ENCODE measurements at regions not wholly inside any gene's neighbourhood (a gene's known extent, or its start where the extent isn't known, plus 50 kb on each side); places are given as distances from the start of the nearest gene placed in this dataset.

DNA sequence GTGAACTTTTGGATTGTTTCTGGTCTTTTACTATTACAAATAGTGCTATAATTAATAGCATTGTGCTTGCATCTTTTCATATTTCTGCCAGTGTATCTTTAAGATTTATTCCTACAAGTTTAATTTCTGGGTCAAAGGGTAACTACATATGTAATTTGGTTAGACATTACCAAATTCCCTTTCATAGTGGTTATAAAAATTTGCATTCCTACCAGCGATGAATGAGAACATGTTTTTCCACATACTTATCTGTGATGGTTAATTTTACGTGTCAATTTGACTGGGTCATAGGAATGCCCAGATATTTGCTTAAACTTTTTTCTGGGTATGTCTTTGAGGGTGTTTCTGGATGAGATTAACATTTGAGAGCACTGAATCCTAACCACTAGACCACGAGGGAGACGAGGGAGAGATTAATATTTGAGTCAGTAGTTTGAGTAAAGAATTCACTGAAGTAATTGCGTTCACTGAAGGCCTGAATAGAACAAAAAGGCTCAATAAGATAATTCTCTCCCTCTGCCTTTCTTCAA lies 132.3 kb upstream of the NEO1 start:
- DNase-seq = no peak
- H3K27me3 Mint-ChIP-seq = no peaks in the 10 kb centered on the region
- H3K4me3 Mint-ChIP-seq = no peak overlapping the region
- H3K4me1 Mint-ChIP-seq = no peaks in the 10 kb centered on the region
- no peak overlapping the region for H3K27ac Mint-ChIP-seq
- no peaks in the 10 kb centered on the region for H3K9me3 Mint-ChIP-seq
- no peaks in the 10 kb centered on the region for H3K36me3 Mint-ChIP-seq

- H3K4me3 Mint-ChIP-seq = no peak overlapping the region
- H3K9me3 Mint-ChIP-seq = no peaks in the 10 kb centered on the region
Observed at GRCh38 chr15:72916897-72917296, 133.3 kb upstream of the ADPGK start.

GRCh38 chr15:72916378-72916777 lies 132.8 kb upstream of the ADPGK start:
- no peak overlapping the region for H3K27ac Mint-ChIP-seq
- peaks cover 6% of the 10 kb centered on the region for H3K27me3 Mint-ChIP-seq
- H3K4me3 Mint-ChIP-seq = no peak overlapping the region
- no peak for DNase-seq
- H3K4me1 Mint-ChIP-seq = no peaks in the 10 kb centered on the region
- no peaks in the 10 kb centered on the region for H3K36me3 Mint-ChIP-seq
- no peaks in the 10 kb centered on the region for H3K9me3 Mint-ChIP-seq

More at GRCh38 chr15:72916897-72917296, 133.3 kb upstream of the ADPGK start:
- DNase-seq = no peak
- H3K27me3 Mint-ChIP-seq = peaks cover 6% of the 10 kb centered on the region
- H3K36me3 Mint-ChIP-seq = no peaks in the 10 kb centered on the region
- no peak overlapping the region for H3K27ac Mint-ChIP-seq
- H3K4me1 Mint-ChIP-seq = no peaks in the 10 kb centered on the region

DNA sequence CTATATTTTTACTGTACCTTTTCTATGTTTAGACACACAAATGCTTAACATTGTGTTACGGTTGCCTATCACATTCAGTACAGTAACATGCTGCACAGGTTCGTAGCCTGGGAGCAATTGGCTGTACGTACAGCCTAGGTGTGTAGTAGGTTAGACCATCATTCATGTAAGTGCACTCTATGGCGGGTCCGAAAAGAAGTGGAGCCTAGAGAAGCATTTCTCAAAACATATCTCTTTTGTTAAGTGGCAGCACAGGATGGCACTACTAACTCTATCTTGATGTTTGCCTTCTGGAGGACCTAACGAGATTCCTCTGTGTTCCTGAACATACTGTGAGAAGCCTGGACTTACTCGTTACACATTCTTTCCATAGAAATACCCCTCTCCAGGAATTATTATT lies 132.3 kb upstream of the ADPGK start:
- no peaks in the 10 kb centered on the region for H3K9me3 Mint-ChIP-seq
- no peaks in the 10 kb centered on the region for H3K36me3 Mint-ChIP-seq
- no peak overlapping the region for H3K4me3 Mint-ChIP-seq
- DNase-seq = no peak
- H3K27ac Mint-ChIP-seq = no peak overlapping the region
- H3K4me1 Mint-ChIP-seq = no peaks in the 10 kb centered on the region
- peaks cover 6% of the 10 kb centered on the region for H3K27me3 Mint-ChIP-seq

DNA sequence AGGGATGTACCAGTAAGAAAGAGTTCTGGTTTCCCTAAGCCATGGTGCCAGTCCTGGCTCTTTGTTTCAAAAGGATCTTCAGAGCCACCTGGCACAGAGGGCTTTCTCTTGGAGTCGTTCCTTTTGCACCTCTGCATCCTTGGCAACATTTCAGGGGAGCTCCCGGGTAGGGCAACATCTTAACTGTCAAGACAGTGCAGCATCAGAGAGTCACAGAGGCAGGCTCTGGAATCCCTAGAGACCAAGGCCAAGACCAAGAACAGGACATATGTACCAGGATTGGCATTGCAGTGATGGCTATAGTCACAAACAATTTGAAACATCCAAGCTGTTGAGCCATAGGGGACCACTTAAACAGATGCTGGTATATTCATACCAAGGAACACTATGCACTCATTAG lies 129.4 kb upstream of the ADPGK start:
- DNase-seq = no peak
- H3K27me3 Mint-ChIP-seq = peaks cover 10% of the 10 kb centered on the region
- no peak overlapping the region for H3K27ac Mint-ChIP-seq
- H3K9me3 Mint-ChIP-seq = no peaks in the 10 kb centered on the region
- no peaks in the 10 kb centered on the region for H3K36me3 Mint-ChIP-seq
- no peak overlapping the region for H3K4me3 Mint-ChIP-seq
- no peaks in the 10 kb centered on the region for H3K4me1 Mint-ChIP-seq

- Mint-ChIP-seq H3K9me3 (no peaks in the 10 kb centered on the region), H3K36me3 (no peaks in the 10 kb centered on the region), H3K27ac (no peak overlapping the region), H3K4me1 (no peaks in the 10 kb centered on the region), H3K4me3 (no peak overlapping the region), H3K27me3 (peaks cover 15% of the 10 kb centered on the region)
- DNase-seq = no peak
Observed at GRCh38 chr15:72912121-72912520, 128.6 kb upstream of the ADPGK start.

DNA sequence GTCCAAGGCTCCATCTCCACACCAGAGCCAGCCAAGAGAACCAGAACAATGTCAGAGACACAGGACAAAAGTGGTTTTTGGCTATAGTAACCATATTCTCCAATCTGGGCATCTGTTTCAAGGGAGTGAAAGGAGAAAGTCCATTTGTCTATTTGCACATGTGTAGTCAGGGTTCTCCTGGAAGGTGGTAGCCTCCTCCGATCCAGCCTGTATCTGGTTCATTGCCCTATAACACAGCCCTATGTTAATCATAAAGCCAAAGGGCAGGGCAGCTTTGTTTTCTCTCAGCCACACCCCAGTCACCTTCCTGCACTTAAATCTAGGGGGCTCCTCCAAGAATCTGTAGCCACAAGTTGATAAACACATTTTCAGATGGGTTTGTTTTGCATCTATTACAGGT lies 128.1 kb upstream of the ADPGK start:
- Mint-ChIP-seq H3K4me1 (no peaks in the 10 kb centered on the region), H3K36me3 (no peaks in the 10 kb centered on the region), H3K4me3 (no peak overlapping the region), H3K27me3 (peaks cover 15% of the 10 kb centered on the region), H3K27ac (no peak overlapping the region), H3K9me3 (no peaks in the 10 kb centered on the region)
- DNase-seq = no peak

GRCh38 chr15:72908713-72909112 lies 125.2 kb upstream of the ADPGK start:
- Mint-ChIP-seq H3K27ac (no peak overlapping the region), H3K4me3 (no peak overlapping the region), H3K9me3 (no peaks in the 10 kb centered on the region), H3K4me1 (no peaks in the 10 kb centered on the region), H3K36me3 (no peaks in the 10 kb centered on the region), H3K27me3 (peaks cover 19% of the 10 kb centered on the region)
- DNase-seq = no peak

- Mint-ChIP-seq H3K9me3 (no peaks in the 10 kb centered on the region), H3K27me3 (peaks cover 26% of the 10 kb centered on the region), H3K36me3 (no peaks in the 10 kb centered on the region), H3K4me3 (no peak overlapping the region), H3K27ac (no peak overlapping the region), H3K4me1 (no peaks in the 10 kb centered on the region)
- DNase-seq = no peak
Observed at GRCh38 chr15:72907733-72908132, 124.2 kb upstream of the ADPGK start.

GRCh38 chr15:72902919-72903260 lies 119.3 kb upstream of the ADPGK start:
- Mint-ChIP-seq H3K36me3 (no peaks in the 10 kb centered on the region), H3K27me3 (peaks cover 49% of the 10 kb centered on the region), H3K4me3 (no peak overlapping the region), H3K4me1 (no peaks in the 10 kb centered on the region), H3K9me3 (no peaks in the 10 kb centered on the region), H3K27ac (no peak overlapping the region)
- no peak for DNase-seq

GRCh38 chr15:72902245-72902918 lies 118.8 kb upstream of the ADPGK start:
- Mint-ChIP-seq H3K4me1 (no peaks in the 10 kb centered on the region), H3K4me3 (no peak overlapping the region), H3K9me3 (no peaks in the 10 kb centered on the region), H3K27me3 (peaks cover 47% of the 10 kb centered on the region), H3K27ac (no peak overlapping the region), H3K36me3 (no peaks in the 10 kb centered on the region)
- no peak for DNase-seq

DNA sequence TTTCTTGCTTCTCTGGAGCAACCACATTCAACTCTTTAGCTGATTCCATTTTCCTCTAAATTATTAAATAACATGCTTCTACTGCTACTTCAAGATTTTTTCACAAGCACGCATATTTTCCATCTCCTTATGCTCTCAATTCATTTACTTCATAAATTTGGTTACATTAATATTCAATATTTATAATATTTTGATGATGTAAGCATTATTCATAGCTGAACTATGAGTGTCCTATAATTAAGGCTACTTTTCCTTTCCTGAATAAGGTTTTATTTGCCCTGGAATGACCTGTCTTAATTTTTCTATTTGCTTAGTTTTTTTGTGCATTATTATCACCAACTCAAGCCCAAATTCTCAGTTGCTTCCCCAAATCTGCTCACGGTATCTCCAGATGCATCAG lies 109.4 kb upstream of the ADPGK start:
- Mint-ChIP-seq H3K27ac (no peak overlapping the region), H3K4me3 (no peak overlapping the region), H3K9me3 (no peaks in the 10 kb centered on the region), H3K4me1 (no peaks in the 10 kb centered on the region), H3K27me3 (peaks cover 32% of the 10 kb centered on the region), H3K36me3 (no peaks in the 10 kb centered on the region)
- no peak for DNase-seq

GRCh38 chr15:72890043-72890442 lies 106.5 kb upstream of the ADPGK start:
- DNase-seq = no peak
- Mint-ChIP-seq H3K27me3 (peaks cover 17% of the 10 kb centered on the region), H3K4me3 (no peak overlapping the region), H3K4me1 (no peaks in the 10 kb centered on the region), H3K36me3 (no peaks in the 10 kb centered on the region), H3K27ac (no peak overlapping the region), H3K9me3 (no peaks in the 10 kb centered on the region)

- Mint-ChIP-seq H3K27me3 (peaks cover 19% of the 10 kb centered on the region), H3K4me3 (no peak overlapping the region), H3K4me1 (no peaks in the 10 kb centered on the region), H3K36me3 (no peaks in the 10 kb centered on the region), H3K27ac (no peak overlapping the region), H3K9me3 (no peaks in the 10 kb centered on the region)
- DNase-seq = no peak
Observed at GRCh38 chr15:72889545-72889944, 106.0 kb upstream of the ADPGK start.

DNA sequence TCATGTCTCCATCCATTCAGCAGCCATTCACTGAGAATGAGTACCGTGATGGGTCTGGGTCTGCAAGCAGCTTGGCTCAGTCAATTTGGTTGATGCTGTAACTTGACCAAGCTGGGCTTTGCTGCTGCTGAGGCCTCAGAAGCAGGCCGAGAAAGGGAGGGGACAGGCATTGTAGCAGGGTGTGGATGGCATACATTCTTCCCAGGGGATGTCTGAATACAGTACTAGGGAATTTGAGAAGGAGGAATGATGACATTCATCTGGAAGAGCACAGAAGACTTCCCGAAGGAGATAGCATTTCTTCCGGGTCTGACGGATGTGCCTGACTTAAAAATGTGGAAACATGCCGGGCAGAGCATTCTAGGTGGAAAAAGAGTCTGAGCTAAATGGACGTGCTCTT lies 105.3 kb upstream of the ADPGK start:
- Mint-ChIP-seq H3K4me3 (no peak overlapping the region), H3K36me3 (no peaks in the 10 kb centered on the region), H3K27me3 (peaks cover 22% of the 10 kb centered on the region), H3K9me3 (no peaks in the 10 kb centered on the region), H3K27ac (no peak overlapping the region), H3K4me1 (no peaks in the 10 kb centered on the region)
- DNase-seq = no peak

DNA sequence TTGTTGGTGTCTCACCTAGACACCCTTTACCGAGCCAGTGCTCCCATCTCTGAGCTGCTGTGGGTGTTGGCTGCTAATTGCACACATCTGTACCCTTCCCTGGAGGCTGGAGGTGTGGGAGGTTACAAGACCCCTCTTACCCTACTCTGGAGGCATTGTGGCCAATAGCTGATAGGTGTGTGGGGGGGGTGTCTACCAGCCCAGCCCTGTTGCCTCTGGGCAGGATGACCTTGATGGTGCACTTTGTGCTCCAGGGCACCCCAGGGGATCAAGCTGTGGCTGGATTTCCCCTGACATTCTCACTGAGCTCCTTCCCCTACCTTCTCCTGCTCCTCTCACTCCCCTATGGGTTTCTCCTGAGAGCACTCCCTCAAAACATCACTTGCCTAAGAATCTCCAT lies 104.7 kb upstream of the ADPGK start:
- Mint-ChIP-seq H3K4me1 (no peaks in the 10 kb centered on the region), H3K36me3 (no peaks in the 10 kb centered on the region), H3K27ac (no peak overlapping the region), H3K4me3 (no peak overlapping the region), H3K27me3 (peaks cover 19% of the 10 kb centered on the region), H3K9me3 (peaks cover 1% of the 10 kb centered on the region)
- no peak for DNase-seq

Measured in activated naive CD8-positive, alpha-beta T cell treated with anti-CD3 and anti-CD28 coated beads for 36 hours (primary cell).